ENCODE measurements at regions not wholly inside any gene's neighbourhood (a gene's known extent, or its start where the extent isn't known, plus 50 kb on each side); places are given as distances from the start of the nearest gene placed in this dataset.

- H3K9me3 ChIP-seq = no peaks in the 10 kb centered on the region
- no peak for ATAC-seq
- 68 to 87% (median 81%) methylated on average over 4 of the region's 4 CpGs for WGBS, 4 donors
- H3K4me3 ChIP-seq = no peak overlapping the region
- no peaks in the 10 kb centered on the region for H3K4me1 ChIP-seq
- intact Hi-C loops (cut with DNase I) = no loop called here
- H3K27me3 ChIP-seq = peaks cover 0 to 5% (median 0%) of the 10 kb centered on the region in 9 donors
- H3K36me3 ChIP-seq = no peaks in the 10 kb centered on the region
- H3K27ac ChIP-seq = no peak overlapping the region
- TF ChIP-seq POLR2A (IDR thresholded peaks at IDR 0.05) = no peak
- TF ChIP-seq, protein P1, sequence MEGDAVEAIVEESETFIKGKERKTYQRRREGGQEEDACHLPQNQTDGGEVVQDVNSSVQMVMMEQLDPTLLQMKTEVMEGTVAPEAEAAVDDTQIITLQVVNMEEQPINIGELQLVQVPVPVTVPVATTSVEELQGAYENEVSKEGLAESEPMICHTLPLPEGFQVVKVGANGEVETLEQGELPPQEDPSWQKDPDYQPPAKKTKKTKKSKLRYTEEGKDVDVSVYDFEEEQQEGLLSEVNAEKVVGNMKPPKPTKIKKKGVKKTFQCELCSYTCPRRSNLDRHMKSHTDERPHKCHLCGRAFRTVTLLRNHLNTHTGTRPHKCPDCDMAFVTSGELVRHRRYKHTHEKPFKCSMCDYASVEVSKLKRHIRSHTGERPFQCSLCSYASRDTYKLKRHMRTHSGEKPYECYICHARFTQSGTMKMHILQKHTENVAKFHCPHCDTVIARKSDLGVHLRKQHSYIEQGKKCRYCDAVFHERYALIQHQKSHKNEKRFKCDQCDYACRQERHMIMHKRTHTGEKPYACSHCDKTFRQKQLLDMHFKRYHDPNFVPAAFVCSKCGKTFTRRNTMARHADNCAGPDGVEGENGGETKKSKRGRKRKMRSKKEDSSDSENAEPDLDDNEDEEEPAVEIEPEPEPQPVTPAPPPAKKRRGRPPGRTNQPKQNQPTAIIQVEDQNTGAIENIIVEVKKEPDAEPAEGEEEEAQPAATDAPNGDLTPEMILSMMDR (IDR thresholded peaks at IDR 0.05) = no peak
- DNase-seq = no peak
These were observed 226.5 kb upstream of the MYO3A start for GRCh38 chr10:25707572-25707971.

GRCh38 chr10:25707976-25708671 lies 225.9 kb upstream of the MYO3A start:
- no peaks in the 10 kb centered on the region for H3K4me1 ChIP-seq
- H3K36me3 ChIP-seq = no peaks in the 10 kb centered on the region
- ATAC-seq (no peak), DNase-seq (no peak)
- no peak overlapping the region for H3K27ac ChIP-seq
- intact Hi-C loops (cut with DNase I) = no loop called here
- no peaks in the 10 kb centered on the region for H3K9me3 ChIP-seq
- 84 to 85% (median 85%) methylated on average over 8 of the region's 8 CpGs for WGBS, 4 donors
- no peak for TF ChIP-seq POLR2A (IDR thresholded peaks at IDR 0.05)
- TF ChIP-seq, protein P1 (IDR thresholded peaks at IDR 0.05) = no peak
- H3K4me3 ChIP-seq = no peak overlapping the region
- peaks cover 0 to 5% (median 0%) of the 10 kb centered on the region in 9 donors for H3K27me3 ChIP-seq

DNA sequence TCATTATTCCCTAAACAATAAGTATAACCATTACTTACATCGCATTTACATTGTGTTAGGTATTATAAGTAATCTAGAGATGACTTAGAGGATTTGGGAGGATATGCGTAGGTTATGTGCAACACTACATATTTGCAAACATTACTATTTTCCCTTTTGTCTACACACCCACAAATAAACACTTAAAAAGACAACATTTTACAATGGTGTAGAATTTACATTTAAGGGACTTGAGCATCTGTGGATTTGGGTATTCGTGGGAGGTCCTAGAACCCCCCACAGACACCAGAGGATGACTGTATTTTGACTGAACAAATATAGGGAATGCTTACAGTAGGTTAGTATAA lies 220.2 kb upstream of the MYO3A start:
- intact Hi-C loops (cut with DNase I) = loop anchor here in 2 of 10 donors (5.0 kb wide), 1 partner anchor 602 kb away; no protein-coding TSS in a partner anchor
- TF ChIP-seq, protein P1 (IDR thresholded peaks at IDR 0.05) = no peak
- TF ChIP-seq POLR2A (IDR thresholded peaks at IDR 0.05) = no peak
- DNase-seq (no peak), ATAC-seq (no peak)
- Histone ChIP-seq H3K9me3 (no peaks in the 10 kb centered on the region), H3K27ac (no peak overlapping the region), H3K4me3 (no peak overlapping the region), H3K36me3 (no peaks in the 10 kb centered on the region), H3K27me3 (peaks cover 0 to 5% (median 0%) of the 10 kb centered on the region in 9 donors), H3K4me1 (no peaks in the 10 kb centered on the region)
- WGBS, 4 donors = 82 to 89% (median 85%) methylated on average over 3 of the region's 3 CpGs

- 77 to 96% (median 80%) methylated on average over 1 of the region's 1 CpG for WGBS, 4 donors
- H3K27ac ChIP-seq = no peak overlapping the region
- ATAC-seq = no peak
- H3K36me3 ChIP-seq = no peaks in the 10 kb centered on the region
- peaks cover 0 to 14% (median 0%) of the 10 kb centered on the region in 9 donors for H3K27me3 ChIP-seq
- no peak overlapping the region for H3K4me3 ChIP-seq
- no peaks in the 10 kb centered on the region for H3K9me3 ChIP-seq
- no peak for DNase-seq
- TF ChIP-seq, protein P1 (IDR thresholded peaks at IDR 0.05) = no peak
- no peak for TF ChIP-seq POLR2A (IDR thresholded peaks at IDR 0.05)
- intact Hi-C loops (cut with DNase I) = loop anchor here in 3 of 10 donors (10.0 kb wide), 1 partner anchor 831 kb away; no protein-coding TSS in a partner anchor
- H3K4me1 ChIP-seq = no peaks in the 10 kb centered on the region
These were observed 209.8 kb upstream of the MYO3A start for GRCh38 chr10:25724241-25724640.
